ENCODE measurements at regions not wholly inside any gene's neighbourhood (a gene's known extent, or its start where the extent isn't known, plus 50 kb on each side); places are given as distances from the start of the nearest gene placed in this dataset.

GRCh38 chr1:82441402-82441801 is 640.7 kb downstream of the ADGRL2 start:
- TF ChIP-seq, protein P1, sequence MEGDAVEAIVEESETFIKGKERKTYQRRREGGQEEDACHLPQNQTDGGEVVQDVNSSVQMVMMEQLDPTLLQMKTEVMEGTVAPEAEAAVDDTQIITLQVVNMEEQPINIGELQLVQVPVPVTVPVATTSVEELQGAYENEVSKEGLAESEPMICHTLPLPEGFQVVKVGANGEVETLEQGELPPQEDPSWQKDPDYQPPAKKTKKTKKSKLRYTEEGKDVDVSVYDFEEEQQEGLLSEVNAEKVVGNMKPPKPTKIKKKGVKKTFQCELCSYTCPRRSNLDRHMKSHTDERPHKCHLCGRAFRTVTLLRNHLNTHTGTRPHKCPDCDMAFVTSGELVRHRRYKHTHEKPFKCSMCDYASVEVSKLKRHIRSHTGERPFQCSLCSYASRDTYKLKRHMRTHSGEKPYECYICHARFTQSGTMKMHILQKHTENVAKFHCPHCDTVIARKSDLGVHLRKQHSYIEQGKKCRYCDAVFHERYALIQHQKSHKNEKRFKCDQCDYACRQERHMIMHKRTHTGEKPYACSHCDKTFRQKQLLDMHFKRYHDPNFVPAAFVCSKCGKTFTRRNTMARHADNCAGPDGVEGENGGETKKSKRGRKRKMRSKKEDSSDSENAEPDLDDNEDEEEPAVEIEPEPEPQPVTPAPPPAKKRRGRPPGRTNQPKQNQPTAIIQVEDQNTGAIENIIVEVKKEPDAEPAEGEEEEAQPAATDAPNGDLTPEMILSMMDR (conservative IDR thresholded peaks at IDR 0.05; ENCODE audit: low read depth, low read length) = no peak
- TF ChIP-seq EZH2 (IDR thresholded peaks at IDR 0.05; ENCODE audit: borderline replicate concordance, low read depth, low read length, poor library complexity, severe bottlenecking) = no peak

Data from A673 (cell line).